ENCODE measurements at regions not wholly inside any gene's neighbourhood (a gene's known extent, or its start where the extent isn't known, plus 50 kb on each side); places are given as distances from the start of the nearest gene placed in this dataset.

DNA sequence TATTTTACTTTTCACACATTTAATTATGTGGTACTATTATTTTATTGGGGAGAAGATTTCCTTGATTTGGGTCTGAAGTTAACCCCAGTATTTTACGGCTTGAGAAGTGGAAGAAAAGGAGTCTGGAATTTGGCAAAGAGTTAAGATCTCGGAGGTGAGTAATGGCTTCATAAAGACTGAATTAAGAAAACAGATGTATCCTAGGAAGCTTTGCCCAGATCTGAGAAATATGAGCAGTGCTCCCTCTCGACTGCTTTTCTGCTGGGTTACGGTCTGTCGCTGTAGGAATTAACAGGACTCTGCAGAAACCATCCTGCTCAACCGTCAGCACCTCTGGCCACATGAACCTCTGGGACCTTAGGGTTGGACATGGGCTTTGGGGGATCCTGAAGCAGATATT is 163.6 kb upstream of the NDN start:
- no peak for TF ChIP-seq GATA2 (IDR thresholded peaks at IDR 0.05; ENCODE audit: low read depth, low read length)
- no peak for TF ChIP-seq GATA3 (IDR thresholded peaks at IDR 0.05; ENCODE audit: low read depth, low read length)

All from SH-SY5Y (cell line).